GM19351 (cell line): ENCODE measurements at regions not wholly inside any gene's neighbourhood (a gene's known extent, or its start where the extent isn't known, plus 50 kb on each side); places are given as distances from the start of the nearest gene placed in this dataset.

ENCODE experiments used
- ATAC-seq: cut with Tn5 transposase; IDR thresholded peaks from one replicate; pipeline ENCODE4 v1.9.1; 2021; ENCODE audit warnings: mild to moderate bottlenecking, moderate library complexity; ENCODE audit not compliant: unreplicated experiment

DNA sequence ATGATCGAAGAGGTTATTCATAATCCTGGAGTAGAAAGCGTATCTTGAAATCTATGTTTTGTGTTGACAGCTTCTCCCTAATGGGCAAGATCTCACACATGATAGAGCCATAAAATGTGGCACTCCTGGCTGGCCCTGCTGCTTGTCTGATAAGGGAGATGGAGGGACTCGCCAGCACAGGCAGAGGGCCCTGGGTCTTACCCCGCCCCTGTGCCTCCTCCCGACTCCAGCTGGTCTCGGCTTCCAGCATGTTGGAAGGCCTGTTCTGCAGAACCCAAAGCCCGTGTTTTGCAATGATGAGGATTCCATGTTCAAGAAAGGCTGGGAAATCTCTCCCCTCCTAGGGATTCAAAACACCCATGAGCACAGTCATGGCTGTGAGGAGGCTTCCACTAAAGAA, 106.7 kb upstream of the SDK2 start:
- no peak for ATAC-seq

DNA sequence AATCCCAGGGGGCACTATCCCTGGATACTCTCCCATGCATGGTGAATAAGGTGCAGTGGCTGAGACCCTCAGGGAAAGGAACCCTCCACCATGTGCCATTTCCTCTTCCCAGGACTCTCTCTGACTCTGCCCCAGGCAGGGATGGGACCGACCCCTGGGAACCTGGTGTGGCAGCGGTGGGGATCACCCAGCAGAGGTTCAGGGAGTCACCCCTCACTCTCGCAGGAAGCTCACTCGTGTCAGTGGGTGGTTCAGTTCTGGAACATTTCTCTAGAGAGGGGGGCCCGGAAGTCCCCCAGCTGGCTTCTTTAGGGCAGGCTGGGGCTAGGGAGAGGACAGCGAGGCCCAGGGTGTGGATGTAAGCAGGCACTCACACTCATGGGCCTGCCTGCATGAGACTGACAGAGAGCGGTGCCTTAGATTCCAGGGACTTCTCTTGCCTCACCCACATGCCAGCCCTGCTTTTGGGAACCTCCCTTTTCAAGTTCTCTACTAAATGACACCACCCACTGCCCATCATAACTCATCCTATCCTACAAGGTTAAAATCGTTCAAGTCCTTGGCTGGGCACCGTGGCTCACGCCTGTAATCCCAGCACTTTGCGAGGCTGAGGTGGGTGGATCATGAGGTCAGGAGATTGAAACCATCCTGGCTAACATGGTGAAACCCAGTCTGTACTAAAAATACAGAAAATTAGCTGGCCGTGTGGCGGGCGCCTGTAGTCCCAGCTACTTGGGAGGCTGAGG, 109.7 kb upstream of the SDK2 start:
- ATAC-seq: no peak

DNA sequence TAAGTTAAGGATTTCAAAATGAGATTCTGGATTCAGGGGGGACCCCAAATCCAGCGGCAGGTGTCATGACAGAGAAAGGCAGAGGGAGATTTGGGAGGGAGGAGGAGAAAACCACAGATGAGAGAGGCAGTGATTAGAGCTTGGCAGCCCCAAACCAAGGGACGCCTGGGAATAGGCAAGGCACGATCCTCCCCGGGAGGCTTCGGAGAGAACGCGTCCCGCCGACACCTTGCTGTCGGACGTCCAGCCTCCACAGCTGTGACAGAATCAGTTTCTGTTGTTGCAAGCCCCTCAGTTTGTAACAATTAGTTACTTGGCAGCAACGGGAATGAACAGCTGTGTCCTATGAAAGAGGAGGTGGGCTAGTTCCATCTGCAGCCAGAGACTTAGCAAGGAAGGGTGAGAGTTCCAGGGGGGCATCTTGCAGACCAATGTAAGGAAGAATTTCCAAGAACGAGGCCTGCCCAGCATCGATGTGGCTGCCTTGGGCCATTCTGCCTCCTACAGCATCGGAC, 110.7 kb upstream of the SDK2 start:
- ATAC-seq: no peak

DNA sequence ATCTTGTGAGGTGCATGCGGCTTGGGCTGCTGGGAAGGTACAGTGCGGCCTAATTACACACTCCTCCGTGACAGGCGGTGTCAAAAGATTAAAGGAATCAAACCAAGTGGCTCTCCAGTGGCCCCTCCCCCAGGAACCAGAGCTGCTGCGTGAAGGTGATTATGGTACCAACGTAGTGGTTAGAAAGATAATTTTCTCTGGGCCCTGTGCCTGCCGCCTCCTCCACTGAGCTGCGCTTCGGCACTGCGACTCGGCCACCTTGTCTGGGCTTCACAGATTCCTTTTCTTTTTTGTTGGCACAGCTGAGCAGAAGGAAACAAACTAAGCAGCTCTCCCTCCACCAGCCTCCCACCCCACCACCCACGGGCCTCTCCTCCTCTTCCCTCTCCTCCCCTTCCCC, 113.2 kb upstream of the SDK2 start:
- no peak for ATAC-seq

DNA sequence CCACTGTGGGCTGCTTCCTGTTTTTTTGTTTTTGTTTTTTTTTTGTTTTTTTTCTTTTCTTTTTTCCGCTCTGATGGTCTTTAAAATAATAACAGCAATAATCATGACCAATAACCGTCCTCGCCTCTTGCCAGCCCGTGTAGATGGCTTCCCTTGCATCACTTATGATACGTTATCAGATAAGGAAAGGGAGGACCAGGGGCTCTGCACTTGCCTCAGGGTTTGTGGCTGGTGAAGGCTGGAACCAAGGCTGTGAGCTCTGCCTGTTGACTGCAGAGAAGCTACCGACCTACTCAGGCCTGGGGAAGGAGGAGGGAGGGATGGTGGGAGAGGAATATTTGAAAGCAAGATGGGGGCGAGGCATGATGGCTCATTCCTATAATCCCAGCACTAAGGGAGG, 114.0 kb upstream of the SDK2 start:
- ATAC-seq: no peak

DNA sequence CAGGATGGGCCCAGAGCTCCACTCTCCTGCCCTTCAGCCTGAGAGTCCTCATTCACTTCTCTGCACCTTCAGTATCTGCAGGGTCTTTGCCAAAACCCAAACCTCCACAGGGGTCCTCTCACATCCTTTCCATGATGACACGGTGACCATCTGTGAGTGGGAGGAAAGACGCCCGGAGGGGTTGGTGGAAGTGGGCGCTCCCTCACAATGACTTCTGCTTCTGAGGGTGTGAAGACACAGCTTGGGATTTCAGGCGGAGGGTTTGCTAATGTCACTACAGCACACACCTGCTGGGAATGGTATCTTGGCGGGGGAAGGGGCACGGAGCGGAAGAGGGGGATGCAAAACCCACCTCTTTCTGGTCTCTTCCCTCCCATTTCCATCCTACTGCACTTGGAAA, 115.1 kb upstream of the SDK2 start:
- ATAC-seq: no peak

DNA sequence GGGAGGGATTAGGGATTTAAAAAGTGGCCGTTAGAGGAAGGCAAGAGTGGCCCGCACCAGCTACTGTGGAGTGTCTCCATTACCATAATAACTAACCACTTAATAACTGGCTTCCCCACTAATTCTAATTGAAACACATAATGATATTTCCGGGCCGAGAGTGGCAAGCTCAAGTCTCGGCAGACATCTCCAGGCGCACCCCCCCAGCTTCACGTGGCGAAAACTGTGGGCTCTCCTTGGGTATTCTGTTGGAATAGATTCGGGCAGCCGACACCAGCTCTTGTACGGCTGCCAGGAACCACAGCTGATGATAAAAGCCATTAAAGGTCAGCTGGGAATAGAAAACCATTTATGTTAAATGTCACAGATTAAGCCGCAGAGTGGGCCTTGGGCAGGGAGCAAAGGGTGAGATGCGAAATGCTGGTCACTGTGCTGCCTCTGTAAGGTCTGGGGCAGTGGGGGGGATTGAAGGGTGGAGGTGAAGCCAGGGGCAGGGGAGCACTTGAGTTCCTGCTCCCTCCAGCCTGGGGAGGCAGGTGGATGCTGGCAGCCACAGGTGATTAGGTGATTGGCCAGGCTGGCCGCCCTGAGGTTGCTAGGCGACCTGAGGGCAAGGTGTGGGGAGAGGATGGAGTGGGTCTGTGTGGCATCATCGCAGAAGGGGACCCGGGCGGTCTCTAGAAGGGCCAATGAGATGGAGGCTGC, 115.6 kb upstream of the SDK2 start:
- no peak for ATAC-seq

DNA sequence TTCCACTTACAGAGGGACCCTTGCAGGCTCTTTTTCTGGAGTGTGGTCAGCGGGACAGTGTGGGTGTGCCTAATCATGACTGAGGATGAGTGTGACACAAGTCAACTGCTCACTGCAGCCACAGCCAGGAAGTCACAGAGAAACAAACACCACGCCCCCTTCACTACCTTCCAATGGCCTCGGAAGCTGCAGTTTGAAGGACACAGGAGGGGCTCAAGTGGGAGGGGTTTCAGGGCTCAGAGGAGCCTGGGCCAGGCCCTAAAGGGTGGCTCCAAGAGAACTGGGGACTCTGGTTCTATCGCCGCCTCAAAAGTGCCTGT, 116.2 kb upstream of the SDK2 start:
- ATAC-seq: no peak

DNA sequence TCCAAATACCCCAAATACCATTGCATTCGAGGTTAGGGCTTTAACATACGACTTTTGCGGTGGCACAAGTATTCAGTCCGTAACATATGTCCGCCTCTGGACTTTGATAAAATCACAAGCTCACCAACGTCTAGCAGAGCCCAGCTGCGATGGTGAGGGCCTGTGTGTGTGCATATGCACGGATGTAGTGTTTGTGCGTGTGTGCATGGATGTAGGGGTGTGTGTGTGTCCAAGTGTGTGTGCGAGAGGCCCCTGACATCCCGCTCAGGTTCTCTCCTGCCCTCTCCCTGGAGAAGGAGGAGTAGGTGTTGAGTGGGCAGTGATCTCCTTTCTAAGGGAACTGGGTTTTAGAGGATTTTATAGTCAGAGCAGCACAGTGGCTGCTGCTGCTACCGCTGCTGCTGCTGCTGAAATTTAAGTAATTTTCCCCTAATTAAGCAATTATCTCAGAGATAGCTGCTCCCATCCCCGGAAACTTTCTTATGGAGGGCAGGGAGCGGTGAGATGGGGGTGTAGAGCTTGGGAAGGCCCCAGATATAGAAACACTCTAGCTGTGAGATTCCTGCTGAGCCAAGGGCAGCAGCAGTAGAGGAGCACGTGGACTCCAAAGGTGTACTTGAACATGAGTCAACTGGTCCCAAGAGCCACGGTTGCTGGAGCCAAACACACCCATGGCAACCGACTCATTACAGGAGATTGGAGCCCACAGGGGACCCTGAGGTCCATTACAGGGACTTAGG, 121.7 kb upstream of the SDK2 start:
- no peak for ATAC-seq

DNA sequence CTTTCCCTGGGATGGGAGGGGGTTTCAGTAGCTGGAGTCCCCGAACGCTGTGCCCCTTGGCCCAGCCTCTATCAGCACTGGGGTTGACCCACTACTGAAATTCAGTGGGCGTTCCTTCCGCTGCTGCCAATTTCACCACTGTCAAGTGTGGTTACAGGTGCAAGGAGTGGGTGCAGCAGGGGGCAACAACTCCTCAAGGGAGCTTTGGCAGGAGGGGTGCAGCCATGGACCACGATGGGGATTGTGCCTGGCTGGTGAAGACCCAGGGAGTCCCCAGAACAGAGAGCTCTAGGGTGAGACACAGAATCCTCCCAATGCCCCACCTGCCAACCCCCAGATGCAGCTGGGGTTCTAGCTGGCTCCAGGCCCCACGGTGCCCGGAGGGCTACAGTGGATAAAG, 123.5 kb upstream of the SDK2 start:
- no peak for ATAC-seq

DNA sequence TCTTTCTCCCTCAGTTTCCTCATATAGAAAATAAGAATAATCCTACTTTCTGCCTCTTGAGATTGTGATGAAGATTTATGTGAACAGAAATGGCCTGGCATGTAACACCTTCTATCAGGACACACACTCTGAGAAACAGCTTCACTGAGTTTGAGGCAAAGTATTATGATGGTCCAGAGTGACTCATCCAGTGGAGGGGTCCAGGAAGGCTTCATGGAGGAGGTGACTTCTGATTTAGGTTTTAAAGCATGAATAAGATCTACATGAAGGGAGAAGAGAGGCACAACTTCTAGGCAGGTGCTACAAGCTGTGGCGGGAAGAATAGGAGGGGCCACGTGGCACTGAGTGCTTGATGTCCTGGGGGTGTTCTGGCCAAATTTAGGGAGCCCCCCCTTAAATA, 124.4 kb upstream of the SDK2 start:
- ATAC-seq: no peak

DNA sequence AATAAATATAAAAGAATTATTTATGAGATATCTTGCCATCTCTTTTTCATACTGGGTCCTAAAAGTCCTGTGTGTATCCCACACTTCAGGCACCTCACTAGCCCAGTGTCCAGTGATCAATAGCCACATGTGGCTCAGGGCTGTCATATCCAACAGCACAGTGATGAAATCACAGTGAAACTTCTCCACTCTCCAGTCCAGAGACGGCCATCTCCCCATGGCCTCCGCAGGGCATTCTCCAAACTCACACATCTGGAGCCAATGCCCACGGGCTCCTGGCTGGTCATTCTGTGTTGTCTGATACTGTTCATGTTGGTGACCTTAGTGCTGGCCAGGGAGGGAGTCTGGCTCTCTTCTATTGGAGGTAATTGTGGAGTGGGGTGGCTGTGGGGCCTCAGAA, 125.2 kb upstream of the SDK2 start:
- ATAC-seq: no peak

DNA sequence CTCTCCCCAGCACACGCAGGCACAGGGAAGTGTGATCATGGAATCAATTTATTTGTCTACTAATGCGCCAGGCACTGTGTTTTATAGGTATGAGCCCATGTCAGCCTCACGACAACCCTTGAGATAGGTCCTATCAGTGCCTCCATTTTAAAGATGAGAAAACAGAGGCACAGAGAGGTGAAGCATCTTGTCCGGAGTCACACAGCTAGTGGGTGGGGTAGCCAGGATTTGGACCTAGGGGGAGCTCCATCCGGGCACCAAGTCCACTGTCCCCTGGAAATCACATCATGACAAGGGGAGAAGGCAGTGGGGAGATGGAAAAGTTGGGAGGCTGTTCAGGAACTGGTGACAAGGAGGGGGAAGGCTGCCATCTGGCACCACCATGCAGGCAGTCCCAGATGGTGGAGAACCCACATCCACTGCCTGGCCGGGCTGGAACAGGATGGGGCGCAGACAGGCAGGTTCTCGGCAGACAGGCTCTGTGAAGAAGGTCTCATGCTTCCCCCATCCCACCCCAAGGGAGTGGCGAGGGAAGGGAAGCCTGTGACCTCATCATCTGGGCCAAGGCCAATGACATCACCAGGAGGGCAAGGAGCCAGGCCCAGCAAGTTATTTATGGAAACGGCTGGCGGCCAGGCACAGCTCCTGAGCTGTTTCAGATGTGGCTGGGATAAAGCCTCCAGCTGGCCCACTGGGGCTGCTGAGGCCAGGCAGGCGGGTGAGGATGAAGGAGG, 126.0 kb upstream of the SDK2 start:
- no peak for ATAC-seq

DNA sequence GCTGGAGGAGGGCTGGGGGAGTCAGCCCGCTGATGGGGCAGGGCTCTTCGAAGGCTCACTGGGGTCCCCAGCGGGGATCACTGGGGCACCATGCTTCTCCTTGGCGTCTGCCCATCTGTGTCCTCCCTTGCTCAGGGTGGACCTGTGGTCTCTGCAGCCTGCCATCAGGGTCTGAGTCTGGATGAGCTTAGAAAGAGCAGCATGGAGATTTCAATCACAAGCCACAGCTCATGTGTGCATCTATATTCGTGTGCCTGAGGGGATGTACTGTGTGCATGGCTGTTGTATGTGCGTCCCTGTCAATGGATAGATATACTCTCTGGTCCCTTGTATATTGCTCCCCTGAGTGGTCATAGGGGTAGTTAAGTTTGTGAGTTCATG, 126.6 kb upstream of the SDK2 start:
- no peak for ATAC-seq

DNA sequence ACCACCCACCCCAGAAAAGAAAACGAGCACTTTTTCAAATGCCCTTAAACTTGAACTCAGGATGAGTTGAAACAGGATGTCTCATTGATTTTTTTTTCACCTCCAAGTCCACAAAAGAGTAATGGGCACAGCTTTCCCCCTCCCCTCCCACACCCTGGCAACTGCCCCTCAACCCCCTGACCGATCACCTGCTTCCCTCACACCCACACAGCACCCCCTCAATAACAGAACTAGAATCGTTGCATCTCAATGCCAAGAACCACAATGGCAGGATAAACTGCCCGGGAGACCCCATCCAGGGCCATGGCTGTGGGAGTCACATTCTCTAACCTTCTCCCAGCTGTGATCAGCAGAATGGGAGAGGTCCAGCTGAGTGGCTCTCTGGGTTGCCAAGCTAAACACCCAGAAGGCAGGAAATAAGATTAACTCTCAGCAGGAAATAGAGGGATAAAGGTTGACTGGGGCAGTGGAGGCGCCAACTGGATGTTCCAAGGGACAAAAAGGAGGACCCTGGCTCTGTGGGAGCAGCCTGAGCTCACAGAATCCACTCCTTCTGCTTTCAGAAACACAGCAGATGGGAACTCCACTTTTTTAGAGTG, 128.0 kb upstream of the SDK2 start:
- no peak for ATAC-seq

DNA sequence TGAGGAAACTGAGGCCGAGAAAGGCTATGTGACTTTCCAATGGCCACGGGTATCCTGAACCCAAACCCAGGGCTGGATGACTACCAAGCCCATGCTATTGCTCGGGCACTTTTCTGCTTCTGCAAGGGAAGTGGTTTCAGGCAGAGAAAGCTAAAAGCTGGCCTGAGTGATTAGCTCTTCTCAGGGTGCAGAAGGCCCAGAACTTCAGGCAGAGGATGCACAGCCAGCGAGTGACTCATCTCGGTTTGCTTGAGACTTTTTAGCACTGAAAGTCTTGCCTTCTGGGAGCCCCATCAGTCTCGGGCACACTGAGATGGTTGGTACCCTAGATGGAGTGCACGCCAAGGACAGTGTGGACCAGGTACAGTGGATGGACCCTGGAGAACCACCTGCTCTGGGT, 129.5 kb upstream of the SDK2 start:
- ATAC-seq: no peak

DNA sequence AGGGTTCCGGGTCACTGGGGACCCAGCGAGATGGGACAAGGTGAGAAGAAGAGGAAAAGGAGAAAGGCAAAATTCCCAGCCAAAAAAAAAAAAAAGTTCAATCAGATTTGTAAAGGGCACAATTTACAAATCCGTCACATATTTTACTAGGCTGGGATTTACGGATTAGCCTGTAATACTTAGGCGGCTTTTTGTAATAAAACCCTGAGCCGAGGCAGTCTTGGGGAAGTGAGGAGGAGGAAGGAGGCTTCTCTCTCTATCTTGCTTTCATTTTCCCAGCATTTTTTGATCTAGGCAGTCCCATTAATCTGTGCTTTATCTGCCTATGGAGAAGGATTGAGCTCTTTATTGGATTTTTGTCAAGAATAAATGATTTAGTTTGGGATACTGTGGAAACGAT, 130.6 kb upstream of the SDK2 start:
- ATAC-seq: no peak

DNA sequence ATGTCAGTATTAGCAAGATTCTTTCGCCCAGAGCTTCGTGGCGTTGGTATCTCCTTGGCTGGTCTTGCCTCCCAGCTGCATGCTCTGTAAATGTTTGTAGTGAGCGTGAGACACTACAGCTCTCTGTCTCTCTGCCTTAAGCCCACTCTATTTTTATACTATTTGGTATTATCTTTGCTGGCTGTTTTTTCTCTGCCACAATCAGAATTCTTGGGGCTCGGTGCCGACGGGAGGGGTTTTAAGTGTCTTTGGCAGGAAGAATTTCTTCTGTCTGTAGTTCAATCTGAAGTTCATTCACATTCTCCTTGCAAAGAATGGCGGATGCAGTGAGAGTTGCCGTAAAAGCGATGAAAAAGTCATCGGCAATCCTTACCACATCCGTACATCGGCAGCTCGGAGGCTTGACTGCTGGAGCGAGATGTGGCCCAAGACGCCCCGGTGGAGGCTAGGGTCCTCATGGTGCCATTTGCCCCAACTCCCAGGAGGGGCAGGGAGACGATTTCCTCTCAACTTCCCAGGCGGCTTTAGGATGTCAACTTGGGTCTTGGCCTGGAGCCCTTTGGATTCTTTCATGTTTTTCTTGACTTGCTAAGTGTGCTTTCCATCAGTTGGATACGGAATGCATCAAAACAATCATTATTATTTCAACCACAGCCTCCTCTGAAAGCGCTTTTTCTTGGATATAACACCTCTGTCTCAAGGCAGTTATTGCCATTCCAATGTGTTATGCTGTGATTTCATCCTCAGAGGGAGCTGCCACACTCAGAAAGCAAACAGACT, 132.3 kb upstream of the SDK2 start:
- no peak for ATAC-seq

DNA sequence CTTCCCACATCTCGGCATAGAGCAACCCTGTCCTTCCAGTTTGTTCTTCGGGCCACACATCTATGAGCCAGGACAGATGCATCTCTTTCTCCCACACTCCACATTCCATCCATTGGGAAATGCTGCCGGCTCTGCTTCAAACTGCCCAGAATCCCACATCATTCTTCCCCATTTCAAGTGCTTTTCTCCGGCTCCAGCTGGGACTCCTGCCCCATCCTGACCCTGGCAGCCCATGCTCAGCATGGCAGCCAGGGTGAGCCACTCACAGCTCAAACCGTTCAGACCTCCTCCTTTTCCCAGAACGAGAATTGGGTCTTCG, 132.8 kb upstream of the SDK2 start:
- ATAC-seq: no peak

DNA sequence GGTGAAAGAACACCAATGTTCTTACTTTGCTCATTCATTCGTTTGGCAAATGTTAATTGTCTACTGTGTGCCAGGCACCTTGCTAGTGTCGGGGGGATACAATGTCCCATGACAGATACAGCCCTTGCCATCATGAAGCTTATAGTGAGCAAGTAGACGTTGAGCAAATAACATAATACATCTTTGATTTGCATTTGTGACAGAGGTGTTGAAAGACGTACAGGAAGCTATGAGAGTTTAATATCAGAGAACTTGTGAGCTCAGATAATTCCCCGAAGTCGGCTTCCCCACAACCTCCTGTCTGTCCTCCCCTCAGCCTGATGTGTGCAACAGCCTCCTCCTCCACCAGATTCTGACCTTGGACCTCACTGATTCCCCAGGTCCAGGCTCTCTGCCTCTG, 138.0 kb upstream of the SDK2 start:
- no peak for ATAC-seq
